ENCODE measurements at regions not wholly inside any gene's neighbourhood (a gene's known extent, or its start where the extent isn't known, plus 50 kb on each side); places are given as distances from the start of the nearest gene placed in this dataset.
"Not testable (repeated sequence)": the region's sequence is repeated elsewhere in the genome, so short reads cannot be mapped to it uniquely, and the experiment has no call there.

- intact Hi-C loops (cut with DNase I), result no loop called here
- DNase-seq (ENCODE audit: extremely low spot score), result no peak
- no peaks in the 10 kb centered on the region for H3K9me3 ChIP-seq
- H3K36me3 ChIP-seq, result no peaks in the 10 kb centered on the region
- WGBS, result 79% methylated on average over 4 of the region's 4 CpGs
- no peaks in the 10 kb centered on the region for H3K27me3 ChIP-seq
- no peak overlapping the region for H3K4me3 ChIP-seq
- no peaks in the 10 kb centered on the region for H3K4me1 ChIP-seq
- H3K27ac ChIP-seq (replicated peaks in 1 of 4), result no peak overlapping the region
- no peak for TF ChIP-seq POLR2A (IDR thresholded peaks at IDR 0.05; ENCODE audit: low read depth)
- TF ChIP-seq EP300 (IDR thresholded peaks at IDR 0.05), result no peak
- TF ChIP-seq POLR2AphosphoS5 (IDR thresholded peaks at IDR 0.05), result no peak
- TF ChIP-seq CTCF (IDR thresholded peaks at IDR 0.05), result no peak
Observed at GRCh38 chr3:74978684-74979083, 364.2 kb upstream of the CNTN3 start.

- H3K36me3 ChIP-seq; H3K9me3 ChIP-seq; H3K4me1 ChIP-seq; intact Hi-C loops (cut with DNase I); H3K27ac ChIP-seq (replicated peaks in 1 of 4); H3K4me3 ChIP-seq; H3K27me3 ChIP-seq; DNase-seq (ENCODE audit: extremely low spot score): not testable (repeated sequence)
- WGBS, result 93% methylated on average over 5 of the region's 34 CpGs
Observed at GRCh38 chr3:74985028-74985904, 370.8 kb upstream of the CNTN3 start.

GRCh38 chr3:74988095-74988494 lies 373.6 kb upstream of the CNTN3 start:
- Histone ChIP-seq H3K27me3 (no peaks in the 10 kb centered on the region), H3K4me3 (no peak overlapping the region)

GRCh38 chr3:74992898-74993297 lies 378.4 kb upstream of the CNTN3 start:
- intact Hi-C loops (cut with DNase I), result no loop called here
- TF ChIP-seq POLR2AphosphoS5 (IDR thresholded peaks at IDR 0.05) (no peak), EP300 (IDR thresholded peaks at IDR 0.05) (no peak), POLR2A (IDR thresholded peaks at IDR 0.05; ENCODE audit: low read depth) (no peak)

More at GRCh38 chr3:74988095-74988494, 373.6 kb upstream of the CNTN3 start:
- no peaks in the 10 kb centered on the region for H3K4me1 ChIP-seq
- intact Hi-C loops (cut with DNase I), result no loop called here
- no peaks in the 10 kb centered on the region for H3K9me3 ChIP-seq
- WGBS, result 67% methylated on average over 3 of the region's 3 CpGs
- no peak for DNase-seq (ENCODE audit: extremely low spot score)
- TF ChIP-seq CTCF (IDR thresholded peaks at IDR 0.05) (no peak), POLR2A (IDR thresholded peaks at IDR 0.05; ENCODE audit: low read depth) (no peak)
- no peaks in the 10 kb centered on the region for H3K36me3 ChIP-seq
- H3K27ac ChIP-seq (replicated peaks in 1 of 4), result no peak overlapping the region

GRCh38 chr3:75001330-75001729 lies 386.9 kb upstream of the CNTN3 start:
- Histone ChIP-seq H3K9me3 (no peaks in the 10 kb centered on the region), H3K27me3 (no peaks in the 10 kb centered on the region), H3K4me3 (no peak overlapping the region), H3K27ac (replicated peaks in 1 of 4) (no peak overlapping the region), H3K4me1 (no peaks in the 10 kb centered on the region), H3K36me3 (no peaks in the 10 kb centered on the region)
- 15% methylated on average over 1 of the region's 1 CpG for WGBS
- DNase-seq (ENCODE audit: extremely low spot score), result no peak
- intact Hi-C loops (cut with DNase I), result no loop called here
- TF ChIP-seq CTCF (IDR thresholded peaks at IDR 0.05) (peak in 1 of 3 experiments; percentile 18), POLR2AphosphoS5 (IDR thresholded peaks at IDR 0.05) (no peak)

More at GRCh38 chr3:74992898-74993297, 378.4 kb upstream of the CNTN3 start:
- no peaks in the 10 kb centered on the region for H3K27me3 ChIP-seq
- no peak overlapping the region for H3K4me3 ChIP-seq
- no peak for DNase-seq (ENCODE audit: extremely low spot score)
- H3K27ac ChIP-seq (replicated peaks in 1 of 4), result no peak overlapping the region
- H3K36me3 ChIP-seq, result no peaks in the 10 kb centered on the region
- no peaks in the 10 kb centered on the region for H3K9me3 ChIP-seq
- H3K4me1 ChIP-seq, result no peaks in the 10 kb centered on the region

Data from esophagus muscularis mucosa (tissue), 4 donors.